Neuron (in vitro differentiated cells): ENCODE measurements at regions not wholly inside any gene's neighbourhood (a gene's known extent, or its start where the extent isn't known, plus 50 kb on each side); places are given as distances from the start of the nearest gene placed in this dataset.

Experiments used
- H2AFZ ChIP-seq: one replicate; pipeline ENCODE4 v1.6.1; 2013; ENCODE audit warnings: low read depth, mild to moderate bottlenecking, inconsistent platforms, low read length, moderate library complexity
- H3K27me3 ChIP-seq: one replicate; pipeline ENCODE4 v1.6.1; 2013; ENCODE audit warnings: low read length; ENCODE audit not compliant: insufficient read depth
- H3K36me3 ChIP-seq: one replicate; pipeline ENCODE4 v1.6.1; 2013; ENCODE audit warnings: low read length; ENCODE audit not compliant: insufficient read depth
- H3K4me1 ChIP-seq: one replicate; pipeline ENCODE4 v1.6.1; 2013; ENCODE audit warnings: low read length; ENCODE audit not compliant: insufficient read depth
- H3K4me3 ChIP-seq: 2 replicates; pipeline ENCODE4 v1.5.1; 2013; ENCODE audit warnings: mild to moderate bottlenecking, low read length, moderate library complexity
- H3K9me3 ChIP-seq: one replicate; pipeline ENCODE4 v1.6.1; 2013; ENCODE audit warnings: low read length

DNA sequence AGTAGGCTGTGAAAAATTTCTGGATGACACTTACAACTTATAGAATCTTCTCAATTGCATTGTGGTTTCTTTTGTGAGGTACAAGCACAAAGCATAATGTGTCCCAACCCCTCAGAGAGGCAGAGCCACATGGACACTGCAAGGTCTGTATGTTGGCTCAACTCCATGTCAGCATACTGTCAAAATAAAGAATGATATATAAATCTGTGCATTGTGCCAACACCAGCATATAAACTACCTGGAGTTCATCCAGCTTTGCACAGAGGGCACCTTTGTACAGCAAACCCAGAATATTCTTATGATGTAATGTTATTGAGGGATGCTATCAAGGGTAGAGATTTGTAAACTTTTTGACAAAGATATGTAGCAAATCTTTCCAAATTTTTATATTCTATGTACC lies 1065.8 kb upstream of the MIR17HG start:
- Histone ChIP-seq H3K9me3 (no peaks in the 10 kb centered on the region), H3K27me3 (no peaks in the 10 kb centered on the region), H3K36me3 (no peaks in the 10 kb centered on the region), H3K4me3 (no peak overlapping the region), H2AFZ (peak overlapping the region; percentile 67), H3K4me1 (peaks cover 5% of the 10 kb centered on the region)

GRCh38 chr13:90287521-90287920 lies 1060.0 kb upstream of the MIR17HG start:
- Histone ChIP-seq H3K4me3 (no peak overlapping the region), H3K9me3 (no peaks in the 10 kb centered on the region), H2AFZ (no peak overlapping the region), H3K4me1 (no peaks in the 10 kb centered on the region), H3K36me3 (no peaks in the 10 kb centered on the region), H3K27me3 (no peaks in the 10 kb centered on the region)

- no peaks in the 10 kb centered on the region for H3K4me1 ChIP-seq
- H3K9me3 ChIP-seq = no peaks in the 10 kb centered on the region
- H3K4me3 ChIP-seq = no peak overlapping the region
- no peaks in the 10 kb centered on the region for H3K27me3 ChIP-seq
- H3K36me3 ChIP-seq = no peaks in the 10 kb centered on the region
- H2AFZ ChIP-seq = no peak overlapping the region
Observed at GRCh38 chr13:90293793-90294361, 1053.6 kb upstream of the MIR17HG start.

DNA sequence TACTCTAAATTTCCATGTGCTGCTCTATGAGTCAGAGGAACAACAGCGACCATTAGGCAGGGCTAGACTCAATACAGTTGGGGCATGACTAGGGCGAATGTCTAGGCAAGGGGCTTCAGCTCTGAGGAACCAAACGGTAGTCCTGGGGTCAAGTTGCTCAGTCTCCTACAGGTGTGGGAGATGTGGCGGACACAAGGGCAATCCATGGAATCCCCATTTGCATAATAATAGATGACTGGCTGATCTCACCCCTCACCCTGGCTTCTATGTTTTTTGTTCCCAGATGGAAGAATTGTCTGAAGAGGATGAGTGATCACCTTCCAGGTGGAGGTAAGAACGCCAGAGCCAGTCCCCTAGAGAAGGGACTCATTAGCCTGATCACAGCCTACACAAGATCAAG lies 1048.2 kb upstream of the MIR17HG start:
- Histone ChIP-seq H3K9me3 (no peaks in the 10 kb centered on the region), H3K4me1 (no peaks in the 10 kb centered on the region), H2AFZ (no peak overlapping the region), H3K36me3 (no peaks in the 10 kb centered on the region), H3K27me3 (no peaks in the 10 kb centered on the region), H3K4me3 (no peak overlapping the region)

- H3K4me1 ChIP-seq = no peaks in the 10 kb centered on the region
- no peak overlapping the region for H2AFZ ChIP-seq
- no peaks in the 10 kb centered on the region for H3K36me3 ChIP-seq
- H3K27me3 ChIP-seq = no peaks in the 10 kb centered on the region
- no peaks in the 10 kb centered on the region for H3K9me3 ChIP-seq
- H3K4me3 ChIP-seq = no peak overlapping the region
Observed at GRCh38 chr13:90300015-90300414, 1047.5 kb upstream of the MIR17HG start.

DNA sequence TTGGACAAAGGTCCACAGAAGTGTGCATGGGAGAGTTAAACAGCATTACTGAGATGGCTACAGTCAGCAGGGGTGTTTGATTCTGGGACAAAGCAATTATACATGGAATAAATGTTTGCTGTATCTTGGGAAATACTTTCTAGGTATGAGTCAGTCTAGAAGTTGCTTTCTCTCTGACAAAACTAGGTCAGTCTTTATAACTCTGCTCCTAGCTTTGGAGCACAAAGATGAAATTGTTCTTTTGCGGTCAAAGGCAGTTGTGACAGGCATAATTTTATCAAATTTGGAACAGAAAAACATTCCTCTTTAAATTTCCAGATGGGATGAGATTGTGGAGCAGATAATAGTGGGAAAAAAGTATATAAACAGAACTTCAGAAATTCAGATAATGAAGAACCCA lies 1045.4 kb upstream of the MIR17HG start:
- H3K36me3 ChIP-seq = no peaks in the 10 kb centered on the region
- H3K4me1 ChIP-seq = no peaks in the 10 kb centered on the region
- no peaks in the 10 kb centered on the region for H3K27me3 ChIP-seq
- H3K4me3 ChIP-seq = no peak overlapping the region
- H3K9me3 ChIP-seq = no peaks in the 10 kb centered on the region
- no peak overlapping the region for H2AFZ ChIP-seq

- Histone ChIP-seq H3K4me3 (no peak overlapping the region), H2AFZ (no peak overlapping the region), H3K27me3 (no peaks in the 10 kb centered on the region), H3K36me3 (no peaks in the 10 kb centered on the region), H3K9me3 (no peaks in the 10 kb centered on the region), H3K4me1 (no peaks in the 10 kb centered on the region)
Observed at GRCh38 chr13:90305796-90306195, 1041.7 kb upstream of the MIR17HG start.

GRCh38 chr13:90307136-90307535 lies 1040.4 kb upstream of the MIR17HG start:
- Histone ChIP-seq H3K4me1 (no peaks in the 10 kb centered on the region), H3K27me3 (no peaks in the 10 kb centered on the region), H3K36me3 (no peaks in the 10 kb centered on the region), H3K9me3 (no peaks in the 10 kb centered on the region), H2AFZ (no peak overlapping the region), H3K4me3 (no peak overlapping the region)

- Histone ChIP-seq H3K4me1 (no peaks in the 10 kb centered on the region), H3K27me3 (no peaks in the 10 kb centered on the region), H3K36me3 (no peaks in the 10 kb centered on the region), H3K9me3 (no peaks in the 10 kb centered on the region), H2AFZ (no peak overlapping the region), H3K4me3 (no peak overlapping the region)
Observed at GRCh38 chr13:90308249-90308648, 1039.2 kb upstream of the MIR17HG start.

DNA sequence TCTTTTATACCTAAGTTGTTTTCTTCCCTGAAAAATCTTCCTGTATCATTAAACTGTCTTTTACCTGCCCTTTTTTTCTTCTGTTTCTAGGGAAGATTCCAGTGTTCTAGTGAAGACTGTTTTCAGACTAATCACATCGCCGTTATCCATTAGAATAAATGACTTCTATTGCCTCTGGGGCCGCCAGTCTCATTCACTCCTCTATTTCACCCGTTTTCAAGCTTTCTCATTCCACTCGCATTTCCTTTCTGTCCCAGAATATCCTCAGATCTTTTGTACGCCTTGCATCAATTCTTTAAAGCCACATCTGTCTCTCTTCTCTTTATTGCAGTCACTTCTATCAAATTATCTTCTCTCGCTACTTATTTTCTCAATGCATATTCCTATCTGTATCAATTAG lies 1035.6 kb upstream of the MIR17HG start:
- Histone ChIP-seq H3K27me3 (no peaks in the 10 kb centered on the region), H3K4me3 (no peak overlapping the region), H3K4me1 (peaks cover 4% of the 10 kb centered on the region), H3K36me3 (no peaks in the 10 kb centered on the region), H3K9me3 (no peaks in the 10 kb centered on the region), H2AFZ (no peak overlapping the region)

- no peak overlapping the region for H3K4me3 ChIP-seq
Observed at GRCh38 chr13:90315061-90315460, 1032.4 kb upstream of the MIR17HG start.

DNA sequence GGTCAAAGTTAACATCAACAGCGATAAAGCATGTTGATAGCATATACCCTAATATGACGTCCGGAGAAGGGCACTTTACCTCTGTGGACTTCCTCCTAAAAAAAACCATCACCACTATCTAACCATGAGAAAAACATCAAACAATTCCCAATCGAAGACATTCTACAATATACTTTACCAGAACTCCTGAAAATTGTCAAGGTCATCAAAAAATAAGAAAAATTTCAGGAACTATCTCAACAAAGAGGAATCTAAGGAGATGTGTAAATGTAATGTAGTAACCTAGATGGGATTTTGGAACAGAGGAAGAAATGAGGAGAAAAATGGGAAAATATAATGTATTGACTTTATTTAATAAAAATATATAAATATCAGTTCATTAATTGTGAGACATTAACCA lies 1026.8 kb upstream of the MIR17HG start:
- Histone ChIP-seq H3K27me3 (no peaks in the 10 kb centered on the region), H3K36me3 (no peaks in the 10 kb centered on the region), H3K9me3 (no peaks in the 10 kb centered on the region), H3K4me1 (peaks cover 13% of the 10 kb centered on the region), H3K4me3 (no peak overlapping the region), H2AFZ (no peak overlapping the region)

More at GRCh38 chr13:90315061-90315460, 1032.4 kb upstream of the MIR17HG start:
- Histone ChIP-seq H3K4me1 (peaks cover 4% of the 10 kb centered on the region), H3K36me3 (no peaks in the 10 kb centered on the region), H3K9me3 (no peaks in the 10 kb centered on the region), H2AFZ (no peak overlapping the region), H3K27me3 (no peaks in the 10 kb centered on the region)

- no peaks in the 10 kb centered on the region for H3K27me3 ChIP-seq
- H3K4me3 ChIP-seq = no peak overlapping the region
- H2AFZ ChIP-seq = no peak overlapping the region
- H3K36me3 ChIP-seq = no peaks in the 10 kb centered on the region
- peaks cover 13% of the 10 kb centered on the region for H3K4me1 ChIP-seq
- H3K9me3 ChIP-seq = no peaks in the 10 kb centered on the region
Observed at GRCh38 chr13:90321281-90321931, 1026.1 kb upstream of the MIR17HG start.

DNA sequence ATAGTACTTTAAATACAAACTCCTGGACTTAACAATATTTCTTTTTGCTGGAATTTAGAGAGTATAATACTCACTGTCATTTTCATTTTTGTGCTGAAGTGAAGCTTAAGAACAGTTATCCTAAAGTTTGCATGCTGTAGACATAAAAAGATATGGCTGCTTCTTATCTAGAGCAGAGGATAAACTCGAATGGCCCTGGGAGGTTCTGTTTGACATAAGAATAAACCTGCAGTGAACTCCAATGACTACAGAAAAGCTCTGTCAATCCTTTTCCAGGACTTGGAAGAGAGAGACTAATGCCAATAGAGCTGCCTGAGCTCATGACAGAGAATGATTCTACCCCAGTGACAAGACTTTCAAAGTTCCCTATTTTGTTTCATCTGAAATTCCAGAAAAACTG lies 1017.8 kb upstream of the MIR17HG start:
- Histone ChIP-seq H3K27me3 (no peaks in the 10 kb centered on the region), H3K36me3 (no peaks in the 10 kb centered on the region), H3K4me1 (no peaks in the 10 kb centered on the region), H3K9me3 (no peaks in the 10 kb centered on the region), H3K4me3 (no peak overlapping the region), H2AFZ (no peak overlapping the region)
